ENCODE measurements at regions not wholly inside any gene's neighbourhood (a gene's known extent, or its start where the extent isn't known, plus 50 kb on each side); places are given as distances from the start of the nearest gene placed in this dataset.
A peak's percentile ranks its signal among the peaks of the same experiment; 100 is the strongest.

GRCh38 chr5:125696762-125697161 is 726.4 kb upstream of the GRAMD2B start:
- Histone ChIP-seq H3K4me3 (ENCODE audit: low read length) (no peak overlapping the region), H3K27ac (ENCODE audit: low read length) (peak overlapping the region; percentile 40), H2AFZ (ENCODE audit: low read length) (no peak overlapping the region), H3K9ac (ENCODE audit: low read length) (no peak overlapping the region), H3K79me2 (ENCODE audit: low read length) (no peaks in the 10 kb centered on the region), H3K4me2 (ENCODE audit: low read length) (peak overlapping the region; percentile 6; the same call in 1 of the 2 replicates), H3K4me1 (ENCODE audit: insufficient read depth, low read length) (peaks cover 15% of the 10 kb centered on the region), H3K9me3 (ENCODE audit: low read length) (no peaks in the 10 kb centered on the region), H4K20me1 (ENCODE audit: low read length) (no peaks in the 10 kb centered on the region), H3K36me3 (ENCODE audit: low read depth, low read length) (no peaks in the 10 kb centered on the region), H3F3A (ENCODE audit: low read length, unreplicated experiment) (no peaks in the 10 kb centered on the region), H3K9me2 (replicated peaks; ENCODE audit: low read length) (no peaks in the 10 kb centered on the region), H3K27me3 (ENCODE audit: low read length) (no peaks in the 10 kb centered on the region)
- no peak for TF ChIP-seq EZH2 (IDR thresholded peaks at IDR 0.05; ENCODE audit: low read length, unreplicated experiment)
- TF ChIP-seq EZH2phosphoT487 (IDR thresholded peaks at IDR 0.05; ENCODE audit: borderline replicate concordance, low read length): no peak
- TF ChIP-seq CTCF (conservative IDR thresholded peaks at IDR 0.05; ENCODE audit: low read depth, low read length): no peak
- ChIA-PET POLR2A (ENCODE audit: unreplicated experiment) (no interaction called here), CTCF (no interaction called here)
- DNase-seq: peak; percentile 69
- no TSS peak for BruUV-seq (replicated peaks)
- peak; percentile 83 for ATAC-seq
- intact Hi-C loops (cut with micrococcal nuclease): loop anchor here (1.0 kb wide), 1 partner anchor 212 kb away; no protein-coding TSS in a partner anchor

DNA sequence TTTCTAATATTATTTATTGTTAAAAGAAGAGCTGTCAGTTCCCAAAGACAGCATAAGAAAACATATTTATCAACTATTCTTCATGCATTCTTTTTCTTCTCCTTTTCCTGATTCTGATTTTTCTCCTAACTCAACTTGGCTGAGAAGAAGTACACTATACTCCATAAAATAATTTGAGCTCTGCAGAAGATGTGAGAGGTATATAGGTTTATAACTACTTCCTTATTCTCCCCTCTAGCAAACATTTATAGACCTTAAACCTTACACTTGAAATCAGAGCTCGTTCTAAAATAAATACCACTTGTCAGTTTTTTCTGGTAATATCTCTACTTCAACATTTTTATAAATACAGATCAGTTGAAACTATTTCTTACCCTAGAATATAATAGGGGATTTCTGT is 724.8 kb upstream of the GRAMD2B start:
- POLR2A ChIA-PET (ENCODE audit: unreplicated experiment): no interaction called here
- Histone ChIP-seq H3F3A (ENCODE audit: low read length, unreplicated experiment) (no peaks in the 10 kb centered on the region), H3K9me3 (ENCODE audit: low read length) (no peaks in the 10 kb centered on the region), H3K4me3 (ENCODE audit: low read length) (no peak overlapping the region), H2AFZ (ENCODE audit: low read length) (no peak overlapping the region), H3K9ac (ENCODE audit: low read length) (no peak overlapping the region), H3K36me3 (ENCODE audit: low read depth, low read length) (no peaks in the 10 kb centered on the region), H3K4me2 (ENCODE audit: low read length) (no peak overlapping the region), H3K9me2 (replicated peaks; ENCODE audit: low read length) (no peaks in the 10 kb centered on the region), H3K79me2 (ENCODE audit: low read length) (no peaks in the 10 kb centered on the region), H4K20me1 (ENCODE audit: low read length) (no peaks in the 10 kb centered on the region), H3K27ac (ENCODE audit: low read length) (no peak overlapping the region), H3K27me3 (ENCODE audit: low read length) (no peaks in the 10 kb centered on the region), H3K4me1 (ENCODE audit: insufficient read depth, low read length) (peaks cover 15% of the 10 kb centered on the region)
- DNase-seq: no peak
- no TSS peak for BruUV-seq (replicated peaks)
- CTCF ChIA-PET: no interaction called here
- TF ChIP-seq CTCF (conservative IDR thresholded peaks at IDR 0.05; ENCODE audit: low read depth, low read length) (no peak), EZH2 (IDR thresholded peaks at IDR 0.05; ENCODE audit: low read length, unreplicated experiment) (no peak), EZH2phosphoT487 (IDR thresholded peaks at IDR 0.05; ENCODE audit: borderline replicate concordance, low read length) (no peak)
- no peak for ATAC-seq
- intact Hi-C loops (cut with micrococcal nuclease): no loop called here

- ChIA-PET POLR2A (ENCODE audit: unreplicated experiment) (no interaction called here), CTCF (no interaction called here)
- H3K4me2 ChIP-seq (ENCODE audit: low read length): peak overlapping the region; percentile 57; the same call in 1 of the 2 replicates
- H3K9me3 ChIP-seq (ENCODE audit: low read length): no peaks in the 10 kb centered on the region
- H3K27me3 ChIP-seq (ENCODE audit: low read length): no peaks in the 10 kb centered on the region
- BruUV-seq (replicated peaks): no TSS peak
- H3K9me2 ChIP-seq (replicated peaks; ENCODE audit: low read length): no peaks in the 10 kb centered on the region
- H3K9ac ChIP-seq (ENCODE audit: low read length): no peak overlapping the region
- peaks cover 15% of the 10 kb centered on the region for H3K4me1 ChIP-seq (ENCODE audit: insufficient read depth, low read length)
- no peak overlapping the region for H3K27ac ChIP-seq (ENCODE audit: low read length)
- H3K36me3 ChIP-seq (ENCODE audit: low read depth, low read length): no peaks in the 10 kb centered on the region
- H3K79me2 ChIP-seq (ENCODE audit: low read length): no peaks in the 10 kb centered on the region
- no peak overlapping the region for H3K4me3 ChIP-seq (ENCODE audit: low read length)
- ATAC-seq (no peak), DNase-seq (no peak)
- no peaks in the 10 kb centered on the region for H4K20me1 ChIP-seq (ENCODE audit: low read length)
- intact Hi-C loops (cut with micrococcal nuclease): no loop called here
- H3F3A ChIP-seq (ENCODE audit: low read length, unreplicated experiment): no peaks in the 10 kb centered on the region
- H2AFZ ChIP-seq (ENCODE audit: low read length): peak overlapping the region; percentile 26; the same call in 1 of the 2 replicates
- no peak for TF ChIP-seq EZH2 (IDR thresholded peaks at IDR 0.05; ENCODE audit: low read length, unreplicated experiment)
- TF ChIP-seq EZH2phosphoT487 (IDR thresholded peaks at IDR 0.05; ENCODE audit: borderline replicate concordance, low read length): no peak
- no peak for TF ChIP-seq CTCF (conservative IDR thresholded peaks at IDR 0.05; ENCODE audit: low read depth, low read length)
Observed at GRCh38 chr5:125699860-125700259, 723.3 kb upstream of the GRAMD2B start.
